KG1 (cell line): ENCODE measurements at regions not wholly inside any gene's neighbourhood (a gene's known extent, or its start where the extent isn't known, plus 50 kb on each side); places are given as distances from the start of the nearest gene placed in this dataset.

Source experiments
- DNase-seq: peaks from one replicate; lab custom pipeline; 2025; lab: John Stamatoyannopoulos, UW

- no peak for DNase-seq
Measured at GRCh38 chr13:95451656-95452055, 100.9 kb upstream of the CLDN10 start.

- DNase-seq: no peak
Measured at GRCh38 chr13:95452375-95452774, 100.1 kb upstream of the CLDN10 start.

GRCh38 chr13:95455782-95456181 lies 96.7 kb upstream of the CLDN10 start:
- no peak for DNase-seq

GRCh38 chr13:95456815-95457214 lies 95.7 kb upstream of the CLDN10 start:
- no peak for DNase-seq

GRCh38 chr13:95457294-95457693 lies 95.2 kb upstream of the CLDN10 start:
- DNase-seq: no peak

- DNase-seq: no peak
Measured at GRCh38 chr13:95462801-95463200, 89.7 kb upstream of the CLDN10 start.

GRCh38 chr13:95463531-95463930 lies 89.0 kb upstream of the CLDN10 start:
- no peak for DNase-seq

GRCh38 chr13:95470574-95471366 lies 81.8 kb upstream of the CLDN10 start:
- DNase-seq: no peak

GRCh38 chr13:95471960-95472359 lies 80.6 kb upstream of the CLDN10 start:
- DNase-seq: no peak

- no peak for DNase-seq
Measured at GRCh38 chr13:95474992-95475391, 77.5 kb upstream of the CLDN10 start.

GRCh38 chr13:95477187-95477586 lies 75.3 kb upstream of the CLDN10 start:
- DNase-seq: no peak

GRCh38 chr13:95479731-95480130 lies 72.8 kb upstream of the CLDN10 start:
- DNase-seq: no peak

- DNase-seq: peak; percentile 80
Measured at GRCh38 chr13:95480131-95480545, 72.4 kb upstream of the CLDN10 start.

GRCh38 chr13:95480791-95481780 lies 71.4 kb upstream of the CLDN10 start:
- no peak for DNase-seq

- no peak for DNase-seq
Measured at GRCh38 chr13:95484052-95484451, 68.5 kb upstream of the CLDN10 start.

- no peak for DNase-seq
Measured at GRCh38 chr13:95485045-95485517, 67.4 kb upstream of the CLDN10 start.

- no peak for DNase-seq
Measured at GRCh38 chr13:95485518-95486144, 66.9 kb upstream of the CLDN10 start.

GRCh38 chr13:95492044-95492801 lies 60.3 kb upstream of the CLDN10 start:
- no peak for DNase-seq

GRCh38 chr13:95494082-95494681 lies 58.3 kb upstream of the CLDN10 start:
- peak; percentile 25 for DNase-seq

- DNase-seq: no peak
Measured at GRCh38 chr13:95496485-95496884, 56.0 kb upstream of the CLDN10 start.

GRCh38 chr13:95497381-95497807 lies 55.1 kb upstream of the CLDN10 start:
- DNase-seq: no peak
